Mucosa of descending colon (tissue), 3 donors: ENCODE measurements at regions not wholly inside any gene's neighbourhood (a gene's known extent, or its start where the extent isn't known, plus 50 kb on each side); places are given as distances from the start of the nearest gene placed in this dataset.

Source experiments
- ATAC-seq: fragments of 200-7000 bp; cut with Tn5 transposase; one replicate; pipeline ENCODE4 v1.9.1; 2020; ENCODE audit warnings: mild to moderate bottlenecking, moderate library complexity
- DNase-seq, 3 donors: peaks; one replicate each; pipeline ENCODE4 v3.0.0-alpha.2; 2020
- H3K36me3 ChIP-seq: fragments of 200-600 bp; one replicate; pipeline ENCODE4 v1.8.0; 2021; ENCODE audit warnings: low read depth, mild to moderate bottlenecking
- H3K4me1 ChIP-seq: fragments of 200-600 bp; one replicate; pipeline ENCODE4 v1.8.0; 2021; ENCODE audit warnings: low read depth, mild to moderate bottlenecking
- H3K4me3 ChIP-seq: fragments of 200-600 bp; one replicate; pipeline ENCODE4 v1.8.0; 2021; ENCODE audit warnings: mild to moderate bottlenecking
- H3K9me3 ChIP-seq: fragments of 200-600 bp; one replicate; pipeline ENCODE4 v1.8.0; 2021; ENCODE audit warnings: mild to moderate bottlenecking
- intact Hi-C, 2 donors: fragments of 100-400 bp; cut with DNase I in 1 of 2; cut with micrococcal nuclease in 1 of 2; formaldehyde crosslinking; loops; one replicate each; pipeline versions ENCODE4 v1.11.0 to v1.11.1; 2022; cut with DNase I, micrococcal nuclease
- TF ChIP-seq, protein P1 (sequence below): fragments of 200-600 bp; IDR thresholded peaks from one replicate; pipeline ENCODE4 v1.8.0; 2022; ENCODE audit warnings: antibody characterized with exemption, mild to moderate bottlenecking
- donor health status: DM: no; HTN: no; CAD: no; lungs with moderate emphysema.
- donor health status: DM: no; HTN: no; CAD: no.
- donor health status: DM: no; HTN: yes; CAD: no.

DNA sequence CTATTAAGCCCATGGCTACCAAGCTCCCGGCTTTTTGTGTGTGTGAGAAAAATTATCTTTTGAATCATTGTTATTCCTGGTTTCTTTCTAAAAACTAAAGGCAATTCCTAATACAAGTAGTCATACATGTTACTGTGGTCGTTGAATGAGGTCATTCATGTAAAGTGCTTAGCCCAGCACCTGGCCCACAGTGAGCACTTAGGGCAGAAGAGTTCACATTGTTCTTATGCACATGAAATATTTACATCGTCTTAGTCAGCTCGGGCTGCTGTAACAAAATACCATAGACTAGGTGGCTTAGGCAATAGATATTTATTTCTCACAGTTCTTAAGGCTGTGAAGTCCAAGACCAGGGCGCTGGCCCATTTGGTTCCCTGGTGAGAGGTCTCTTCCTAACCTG, 216.1 kb downstream of the SHQ1 start:
- H3K4me1 ChIP-seq, result no peaks in the 10 kb centered on the region
- H3K9me3 ChIP-seq, result no peaks in the 10 kb centered on the region
- DNase-seq (no peak), ATAC-seq (no peak)
- TF ChIP-seq, protein P1, sequence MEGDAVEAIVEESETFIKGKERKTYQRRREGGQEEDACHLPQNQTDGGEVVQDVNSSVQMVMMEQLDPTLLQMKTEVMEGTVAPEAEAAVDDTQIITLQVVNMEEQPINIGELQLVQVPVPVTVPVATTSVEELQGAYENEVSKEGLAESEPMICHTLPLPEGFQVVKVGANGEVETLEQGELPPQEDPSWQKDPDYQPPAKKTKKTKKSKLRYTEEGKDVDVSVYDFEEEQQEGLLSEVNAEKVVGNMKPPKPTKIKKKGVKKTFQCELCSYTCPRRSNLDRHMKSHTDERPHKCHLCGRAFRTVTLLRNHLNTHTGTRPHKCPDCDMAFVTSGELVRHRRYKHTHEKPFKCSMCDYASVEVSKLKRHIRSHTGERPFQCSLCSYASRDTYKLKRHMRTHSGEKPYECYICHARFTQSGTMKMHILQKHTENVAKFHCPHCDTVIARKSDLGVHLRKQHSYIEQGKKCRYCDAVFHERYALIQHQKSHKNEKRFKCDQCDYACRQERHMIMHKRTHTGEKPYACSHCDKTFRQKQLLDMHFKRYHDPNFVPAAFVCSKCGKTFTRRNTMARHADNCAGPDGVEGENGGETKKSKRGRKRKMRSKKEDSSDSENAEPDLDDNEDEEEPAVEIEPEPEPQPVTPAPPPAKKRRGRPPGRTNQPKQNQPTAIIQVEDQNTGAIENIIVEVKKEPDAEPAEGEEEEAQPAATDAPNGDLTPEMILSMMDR, result no peak
- intact Hi-C loops, result no loop called here
- H3K4me3 ChIP-seq, result no peak overlapping the region
- no peaks in the 10 kb centered on the region for H3K36me3 ChIP-seq

GRCh38 chr3:72630969-72631344, 217.3 kb downstream of the SHQ1 start:
- Histone ChIP-seq H3K9me3 (no peaks in the 10 kb centered on the region), H3K4me1 (no peaks in the 10 kb centered on the region), H3K36me3 (no peaks in the 10 kb centered on the region), H3K4me3 (no peak overlapping the region)
- TF ChIP-seq, protein P1, result no peak
- no peak for DNase-seq
- no peak for ATAC-seq
- intact Hi-C loops, result no loop called here

- no peak overlapping the region for H3K4me3 ChIP-seq
- ATAC-seq (no peak), DNase-seq (no peak)
- no peaks in the 10 kb centered on the region for H3K9me3 ChIP-seq
- H3K4me1 ChIP-seq, result no peaks in the 10 kb centered on the region
- no peaks in the 10 kb centered on the region for H3K36me3 ChIP-seq
- intact Hi-C loops, result no loop called here
- TF ChIP-seq, protein P1, result no peak
Observed at GRCh38 chr3:72630327-72630968, 217.8 kb downstream of the SHQ1 start.

DNA sequence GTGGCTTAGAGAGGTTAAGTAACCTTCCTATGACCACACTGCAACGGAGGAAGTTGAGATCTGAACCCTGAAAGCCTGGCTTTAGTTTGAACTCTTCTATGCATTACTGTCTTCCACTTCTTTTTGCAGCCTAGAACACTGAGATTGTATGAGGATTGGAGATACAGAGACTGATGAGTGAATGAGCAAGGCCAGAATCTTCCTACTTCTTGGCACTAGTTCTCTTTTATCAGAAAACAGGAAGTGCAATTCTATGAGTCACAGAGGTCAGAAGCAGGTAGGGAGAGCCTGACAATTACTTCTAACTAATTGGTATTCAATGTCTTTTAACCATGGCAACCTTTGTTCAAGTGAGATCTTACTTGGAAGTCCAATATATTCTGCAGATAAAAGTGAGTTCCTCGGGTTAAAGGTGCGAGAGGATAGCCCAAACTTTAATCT, 219.0 kb downstream of the SHQ1 start:
- DNase-seq (no peak), ATAC-seq (peak; percentile 78)
- no peaks in the 10 kb centered on the region for H3K9me3 ChIP-seq
- H3K4me3 ChIP-seq, result no peak overlapping the region
- TF ChIP-seq, protein P1, result no peak
- no peaks in the 10 kb centered on the region for H3K4me1 ChIP-seq
- H3K36me3 ChIP-seq, result no peaks in the 10 kb centered on the region
- intact Hi-C loops, result no loop called here

- DNase-seq, result no peak
- no peaks in the 10 kb centered on the region for H3K36me3 ChIP-seq
- no peaks in the 10 kb centered on the region for H3K4me1 ChIP-seq
- H3K9me3 ChIP-seq, result no peaks in the 10 kb centered on the region
- no peak for ATAC-seq
- TF ChIP-seq, protein P1, result no peak
- intact Hi-C loops, result no loop called here
- no peak overlapping the region for H3K4me3 ChIP-seq
Observed at GRCh38 chr3:72628065-72628464, 220.2 kb downstream of the SHQ1 start.

DNA sequence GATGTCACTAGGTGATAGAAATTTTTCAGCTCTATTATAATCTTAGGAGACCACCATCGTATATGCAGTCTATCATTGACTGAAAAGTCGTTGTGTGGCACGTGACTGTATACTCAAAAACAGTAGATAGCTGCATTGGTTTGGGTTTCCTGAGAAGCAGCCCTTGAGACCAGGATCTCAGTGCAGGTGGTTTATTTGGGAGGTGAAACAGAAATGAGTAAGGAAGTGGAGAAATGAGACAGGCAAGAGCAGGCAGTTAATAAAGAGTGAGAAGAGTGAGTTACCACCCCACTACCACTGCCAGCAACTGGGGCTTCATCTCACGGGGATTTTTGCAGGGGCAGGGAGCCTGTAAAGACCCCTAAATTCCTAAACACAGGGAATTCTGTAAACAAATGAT, 221.0 kb downstream of the SHQ1 start:
- Histone ChIP-seq H3K9me3 (no peaks in the 10 kb centered on the region), H3K4me1 (no peaks in the 10 kb centered on the region), H3K36me3 (no peaks in the 10 kb centered on the region), H3K4me3 (no peak overlapping the region)
- TF ChIP-seq, protein P1, result no peak
- intact Hi-C loops, result no loop called here
- DNase-seq, result no peak
- no peak for ATAC-seq
